Stimulated activated CD8-positive, alpha-beta memory T cell treated with anti-CD3 and anti-CD28 coated beads, Interleukin-7, amount 100 ng/mL, for 4 hours (primary cell): ENCODE measurements at regions not wholly inside any gene's neighbourhood (a gene's known extent, or its start where the extent isn't known, plus 50 kb on each side); places are given as distances from the start of the nearest gene placed in this dataset.
"Not testable (repeated sequence)": the region's sequence is repeated elsewhere in the genome, so short reads cannot be mapped to it uniquely, and the experiment has no call there.

Source experiments
- DNase-seq, 2 donors: peaks; one replicate each; pipeline ENCODE4 v3.0.0-alpha.2; 2020; ENCODE audit warnings: low read depth in 2 of 2

DNA sequence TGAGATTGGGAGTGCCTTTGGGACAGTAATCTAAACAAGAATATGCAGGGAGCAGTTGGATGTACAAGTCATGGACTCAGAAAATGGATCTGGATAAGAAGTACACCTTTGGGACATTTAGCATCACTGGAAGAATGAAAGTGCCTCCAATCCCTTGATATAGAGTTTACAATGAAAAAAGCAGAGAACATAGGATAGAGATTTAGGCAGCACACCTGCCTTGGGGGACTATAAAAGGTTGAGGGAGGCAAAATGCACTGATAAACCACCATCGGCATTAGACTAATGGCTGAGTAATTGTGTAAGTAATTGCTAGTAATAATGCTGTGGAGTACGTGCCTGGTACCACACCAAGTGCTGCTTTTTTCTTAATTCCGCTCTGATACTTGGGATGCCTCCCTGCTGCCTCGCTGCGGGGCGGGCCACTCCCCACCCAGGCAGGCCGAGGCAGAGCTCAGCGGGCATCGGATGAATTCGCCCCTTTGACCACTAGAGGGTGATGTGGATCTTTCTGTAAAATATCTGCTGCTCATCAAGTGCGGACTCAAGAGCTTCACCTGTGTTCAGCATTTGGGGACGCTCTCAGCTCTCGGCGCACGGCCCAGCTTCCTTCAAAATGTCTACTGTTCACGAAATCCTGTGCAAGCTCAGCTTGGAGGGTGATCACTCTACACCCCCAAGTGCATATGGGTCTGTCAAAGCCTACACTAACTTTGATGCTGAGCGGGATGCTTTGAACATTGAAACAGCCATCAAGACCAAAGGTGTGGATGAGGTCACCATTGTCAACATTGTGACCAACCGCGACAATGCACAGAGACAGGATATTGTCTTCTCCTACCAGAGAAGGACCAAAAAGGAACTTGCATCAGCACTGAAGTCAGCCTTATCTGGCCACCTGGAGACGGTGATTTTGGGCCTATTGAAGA is 99.9 kb downstream of the ANKRD18B start:
- DNase-seq = peak; percentile 37 to 38

DNA sequence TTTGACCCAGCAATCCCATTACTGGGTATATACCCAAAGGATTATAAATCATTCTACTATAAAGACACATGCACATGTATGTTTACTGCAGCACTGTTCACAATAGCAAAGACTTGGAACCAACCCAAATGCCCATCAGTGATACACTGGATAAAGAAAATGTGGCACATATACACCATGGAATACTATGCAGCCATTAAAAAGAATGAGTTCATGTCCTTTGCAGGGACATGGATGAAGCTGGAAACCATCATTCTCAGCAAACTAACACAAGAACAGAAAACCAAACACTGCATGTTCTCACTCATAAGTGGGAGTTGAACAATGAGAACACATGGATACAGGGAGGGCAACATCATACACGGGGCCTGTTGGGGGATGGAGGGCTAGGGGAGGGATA is 104.3 kb downstream of the ANKRD18B start:
- not testable (repeated sequence) for DNase-seq

DNA sequence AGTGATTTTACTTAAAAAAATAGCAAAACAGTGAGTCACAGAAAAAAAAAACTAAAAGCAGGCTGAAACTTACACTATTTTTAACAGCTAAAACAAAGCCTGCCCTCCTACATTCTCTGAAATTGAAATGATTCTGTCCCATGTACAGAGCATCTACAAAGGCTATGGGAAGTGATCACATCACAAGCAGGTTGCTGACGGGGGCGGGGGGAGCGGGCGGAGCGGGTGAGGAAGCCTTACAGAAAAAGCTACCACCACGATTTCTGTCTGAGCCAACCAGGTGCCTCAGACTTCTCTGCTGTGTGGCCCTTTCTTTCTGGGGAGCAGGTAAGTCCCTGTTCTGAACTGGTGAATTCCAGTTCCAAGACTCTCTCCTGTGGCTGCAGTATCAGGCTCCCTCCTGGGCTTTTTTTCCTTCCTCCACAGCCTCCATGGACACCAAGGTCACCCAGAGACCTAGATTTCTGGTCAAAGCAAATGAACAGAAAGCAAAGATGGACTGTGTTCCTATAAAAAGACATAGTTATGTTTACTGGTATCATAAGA is 104.9 kb downstream of the ANKRD18B start:
- DNase-seq = no peak

DNA sequence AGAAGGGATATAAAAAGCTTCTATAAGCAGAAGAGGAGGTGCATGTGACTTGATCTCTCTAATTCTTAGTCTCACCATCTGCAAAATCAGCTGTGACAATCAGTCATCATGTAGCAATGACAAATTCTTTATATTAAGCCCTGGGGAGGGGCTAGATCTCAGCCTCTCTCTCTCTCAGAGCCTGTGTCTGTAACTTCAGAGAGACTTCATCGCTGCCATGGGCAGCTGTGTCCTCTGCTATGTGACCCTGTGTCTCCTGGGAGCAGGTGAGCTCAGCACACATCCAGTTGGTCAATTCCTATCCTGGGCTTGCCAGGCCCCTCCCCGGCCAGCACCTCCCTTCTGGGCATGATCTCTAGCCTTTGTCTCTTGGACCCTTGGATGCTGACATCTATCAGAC is 109.6 kb downstream of the ANKRD18B start:
- no peak for DNase-seq

DNA sequence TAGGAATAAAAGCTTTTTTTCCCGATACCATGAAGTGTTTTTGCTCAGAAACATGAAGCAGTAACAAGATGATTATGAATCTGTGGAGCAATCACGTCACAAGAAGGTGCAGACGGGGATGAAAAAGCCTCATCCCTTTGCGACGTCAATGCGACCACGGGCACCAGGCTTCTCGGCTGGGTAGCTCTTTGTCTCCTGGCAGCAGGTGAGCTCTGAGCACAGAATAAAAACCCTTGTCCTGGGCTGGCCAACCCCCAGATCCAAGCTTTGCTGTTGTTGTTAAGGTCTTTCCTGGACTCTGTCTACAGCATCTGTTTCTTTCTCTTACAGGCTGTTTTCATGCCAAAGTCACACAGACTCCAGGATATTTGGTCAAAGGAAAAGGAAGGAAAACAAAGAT is 113.8 kb downstream of the ANKRD18B start:
- no peak for DNase-seq

DNA sequence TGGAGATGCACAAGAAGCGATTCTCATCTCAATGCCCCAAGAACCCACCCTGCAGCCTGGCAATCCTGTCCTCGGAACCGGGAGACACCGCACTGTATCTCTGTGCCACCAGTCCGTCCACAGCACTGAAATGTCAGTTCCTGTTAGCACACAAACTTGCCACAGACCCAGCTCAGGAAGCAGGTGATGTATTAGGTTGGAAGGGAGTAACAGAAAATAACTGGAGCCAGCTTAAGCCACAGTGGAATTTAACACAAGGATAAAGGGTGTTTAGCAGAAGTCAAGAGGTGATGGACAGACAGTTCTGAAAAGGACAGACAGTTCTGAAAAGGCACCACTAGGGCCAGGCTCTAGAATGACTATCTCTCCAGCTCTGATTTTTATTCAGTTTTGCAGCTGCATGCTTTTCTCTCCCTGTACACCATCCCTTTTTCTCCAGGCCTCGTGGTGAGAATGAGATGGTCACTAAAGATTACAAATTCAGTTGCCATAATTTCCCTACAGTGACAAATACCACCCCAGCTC is 114.4 kb downstream of the ANKRD18B start:
- DNase-seq = no peak

DNA sequence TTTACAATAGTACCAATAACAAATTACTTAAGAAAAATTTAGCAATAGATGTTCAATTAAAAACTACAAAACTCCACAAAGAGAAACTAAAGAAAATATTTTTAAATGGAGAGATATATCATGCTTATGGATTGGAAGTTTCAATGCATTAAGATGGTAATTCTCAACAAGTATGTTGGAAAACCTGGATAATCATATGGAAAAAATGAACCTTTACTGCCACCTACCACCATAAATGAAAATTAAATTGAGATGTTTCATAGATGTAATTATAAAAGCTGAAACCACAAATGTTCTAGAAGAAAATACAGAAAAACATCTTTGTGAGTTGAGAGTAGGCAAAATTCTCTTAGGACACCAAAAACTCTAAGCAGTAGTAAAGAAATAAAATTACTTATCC is 121.7 kb downstream of the ANKRD18B start:
- no peak for DNase-seq

DNA sequence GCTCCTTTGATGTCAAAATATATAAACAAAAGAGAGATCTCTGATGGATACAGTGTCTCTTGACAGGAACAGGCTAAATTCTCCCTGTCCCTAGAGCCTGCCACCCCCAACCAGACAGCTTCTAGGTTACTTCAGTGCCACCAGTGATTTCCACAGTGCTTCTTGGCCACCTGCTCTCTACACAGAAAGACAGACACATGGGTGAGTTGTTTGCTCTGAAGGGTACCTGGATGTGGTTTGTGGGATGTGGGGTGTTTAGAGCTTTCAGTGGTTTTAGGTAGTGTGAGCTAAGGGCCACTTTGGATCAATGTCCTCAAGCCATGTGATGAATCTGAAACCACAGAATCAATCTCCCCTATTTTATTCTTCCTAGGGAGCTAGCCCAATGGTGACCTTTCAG is 125.4 kb downstream of the ANKRD18B start:
- no peak for DNase-seq

DNA sequence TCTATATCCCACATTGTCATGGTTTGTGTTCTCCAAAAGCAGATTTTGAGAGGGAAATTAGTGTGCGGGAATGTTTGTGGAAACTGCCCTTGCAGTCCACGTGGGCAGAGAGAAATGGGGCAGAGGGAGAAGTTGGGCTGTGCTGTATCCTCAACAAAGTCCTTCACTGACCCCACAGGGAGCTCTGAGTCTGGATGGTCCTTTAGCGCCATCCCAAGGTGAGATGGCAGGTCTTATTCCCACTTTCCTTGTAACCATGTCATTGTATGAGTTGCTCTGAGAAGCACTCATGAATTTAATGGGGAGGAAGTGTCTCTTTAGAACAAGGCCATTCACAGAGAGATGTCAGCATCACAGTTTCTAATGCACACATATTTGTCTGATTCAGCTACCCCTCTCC is 127.1 kb downstream of the ANKRD18B start:
- no peak for DNase-seq

DNA sequence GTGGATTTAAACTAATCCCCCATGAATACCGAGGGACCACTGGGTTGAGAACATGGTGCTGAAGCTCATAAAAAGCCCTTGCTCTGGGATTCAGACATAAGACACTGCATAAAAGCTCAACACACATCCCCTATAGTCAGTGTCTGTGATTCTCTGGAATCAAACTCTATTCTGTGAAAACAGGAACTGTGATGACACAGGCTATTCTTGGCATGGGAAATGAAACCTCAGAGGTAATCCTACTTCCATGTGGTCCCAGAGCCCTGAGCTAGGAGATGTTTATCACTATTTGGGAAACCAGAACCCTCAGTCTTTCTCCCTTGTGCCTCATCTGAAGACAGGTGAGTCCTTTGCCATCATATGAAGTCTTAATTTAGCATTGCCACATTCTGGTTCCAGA is 135.4 kb upstream of the PRSS3 start:
- no peak for DNase-seq

DNA sequence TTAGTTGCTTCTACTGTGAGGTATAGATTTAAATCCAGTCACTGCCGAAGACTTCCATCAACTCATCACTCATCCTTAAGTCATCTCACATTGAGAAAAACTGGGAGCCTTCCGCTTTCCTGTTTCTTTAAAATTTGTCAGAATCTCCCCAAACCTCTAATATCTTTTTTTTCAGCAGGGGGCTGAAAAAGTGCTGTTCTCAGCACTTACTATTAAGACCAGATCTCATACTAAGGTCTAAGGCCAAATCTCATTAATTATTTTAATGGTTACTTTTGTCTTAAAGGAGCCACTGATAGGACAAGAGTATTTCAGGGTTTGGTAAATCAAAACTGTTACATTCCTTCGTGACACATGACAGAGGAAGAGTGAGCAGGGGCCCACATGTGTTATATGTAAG is 134.6 kb upstream of the PRSS3 start:
- DNase-seq = no peak

DNA sequence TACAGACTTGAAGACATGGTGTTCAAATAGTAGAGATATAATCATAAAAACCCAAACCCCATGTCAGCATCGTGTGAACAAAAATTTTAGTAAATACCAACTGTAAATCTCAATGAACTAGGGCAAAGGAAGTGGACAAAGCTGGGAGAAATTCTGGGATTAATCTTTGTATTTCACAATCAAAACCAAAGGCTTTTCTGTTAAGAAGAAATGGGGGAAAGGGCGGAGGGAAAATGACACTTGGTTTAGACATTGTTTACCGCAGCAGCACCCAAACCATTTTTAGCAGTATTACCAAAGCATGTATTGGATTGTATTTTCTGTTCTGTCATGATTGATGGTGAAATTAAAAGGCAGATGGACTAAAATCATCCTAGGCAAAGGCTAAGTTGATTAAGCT is 134.2 kb upstream of the PRSS3 start:
- DNase-seq = no peak

DNA sequence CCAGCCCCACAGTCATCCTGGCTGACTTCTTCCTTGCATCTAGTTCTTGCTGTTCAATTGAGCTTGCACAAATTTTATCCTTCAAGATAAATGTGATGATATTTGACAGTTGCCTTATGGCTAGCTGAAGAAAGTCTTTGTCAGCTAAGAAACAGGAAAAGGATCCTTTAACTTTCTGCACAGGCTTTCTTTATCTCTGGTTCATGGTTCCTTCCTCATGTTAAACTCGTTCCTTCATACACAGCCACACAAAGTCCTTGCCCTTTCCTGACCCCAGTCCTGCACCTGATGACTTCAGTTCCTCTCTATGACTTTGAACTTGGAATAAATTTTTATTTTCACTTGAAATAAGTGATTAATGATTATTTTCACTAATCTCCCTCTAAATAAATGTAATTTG is 132.5 kb upstream of the PRSS3 start:
- DNase-seq = no peak

DNA sequence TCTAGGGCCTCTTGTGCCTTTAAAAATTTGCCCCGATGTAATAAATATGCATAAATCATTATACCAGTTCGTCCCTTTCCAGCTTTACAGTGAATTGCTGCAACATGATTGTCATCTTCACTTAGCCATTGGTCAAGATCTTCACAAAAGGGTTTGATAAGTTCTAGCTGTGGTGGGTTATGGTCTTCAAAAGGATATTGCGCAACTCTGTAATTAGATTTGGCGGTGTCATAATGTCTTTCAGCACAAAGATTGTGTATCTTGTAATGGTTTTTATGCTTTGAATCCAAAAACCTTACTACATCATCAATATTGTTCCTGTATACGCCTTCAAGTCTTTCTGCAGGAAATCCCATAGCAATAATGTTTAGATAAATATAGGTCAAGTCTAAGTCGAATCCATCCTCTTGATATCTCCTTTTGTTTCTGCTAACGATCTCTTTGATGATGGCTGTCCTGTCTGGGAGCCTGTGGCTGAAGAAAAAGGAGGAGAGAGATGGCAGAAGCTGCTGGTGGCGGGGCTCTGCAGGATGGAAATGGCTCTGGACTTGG is 119.1 kb upstream of the PRSS3 start:
- DNase-seq = not testable (repeated sequence)

DNA sequence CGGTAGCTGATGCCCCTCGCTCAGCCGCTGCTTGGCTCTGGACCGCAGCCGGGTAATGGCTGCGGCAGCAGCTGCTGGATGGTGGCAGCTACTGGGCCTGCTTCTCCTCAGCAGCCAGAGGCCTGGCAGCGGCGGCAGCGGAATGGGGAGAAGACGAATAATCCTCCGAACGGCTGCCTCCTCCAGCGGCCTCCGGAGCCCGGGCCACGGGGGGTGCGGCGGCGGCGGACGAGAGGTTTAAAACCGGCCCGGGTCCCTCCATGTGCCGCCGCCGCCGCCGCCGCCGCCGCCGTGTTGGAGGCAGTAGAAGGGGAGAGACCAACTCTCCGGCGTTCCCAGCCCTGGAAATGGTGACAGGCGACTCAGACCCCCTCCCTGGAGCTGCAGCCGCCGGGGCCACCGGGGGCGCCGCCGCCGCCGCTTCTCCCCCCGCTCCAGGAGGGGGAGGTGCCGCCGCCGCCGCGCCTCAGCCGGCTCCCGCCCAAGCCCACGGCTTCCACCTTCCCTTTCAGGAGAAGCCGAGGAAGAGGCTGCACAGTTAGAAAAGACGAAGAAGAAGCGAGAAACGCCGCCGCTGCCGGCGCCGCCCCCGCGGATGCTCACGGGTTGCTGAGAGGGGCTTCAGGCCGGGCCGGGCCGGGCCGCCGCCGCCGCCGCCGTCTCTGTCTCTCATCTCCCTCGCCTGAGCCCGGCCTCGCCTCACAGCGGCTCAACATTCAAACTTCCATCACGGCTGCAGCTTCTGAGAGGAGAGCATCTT is 118.4 kb upstream of the PRSS3 start:
- peak in 1 of 2 donors; percentile 2 for DNase-seq

DNA sequence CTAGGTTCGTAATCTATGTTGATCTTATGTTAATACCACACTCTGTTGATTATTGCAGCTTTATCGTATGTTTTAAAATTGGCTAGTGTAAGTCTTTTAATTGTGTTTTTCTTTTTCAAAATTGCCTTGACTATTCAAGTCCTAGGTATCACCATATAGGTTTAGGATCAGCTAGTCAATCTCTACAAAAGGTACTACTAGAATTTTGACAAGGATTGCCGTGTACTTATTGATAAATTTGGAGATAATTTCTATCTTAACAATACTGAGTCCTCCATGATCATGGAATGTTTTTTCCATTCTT is 117.9 kb upstream of the PRSS3 start:
- no peak for DNase-seq

DNA sequence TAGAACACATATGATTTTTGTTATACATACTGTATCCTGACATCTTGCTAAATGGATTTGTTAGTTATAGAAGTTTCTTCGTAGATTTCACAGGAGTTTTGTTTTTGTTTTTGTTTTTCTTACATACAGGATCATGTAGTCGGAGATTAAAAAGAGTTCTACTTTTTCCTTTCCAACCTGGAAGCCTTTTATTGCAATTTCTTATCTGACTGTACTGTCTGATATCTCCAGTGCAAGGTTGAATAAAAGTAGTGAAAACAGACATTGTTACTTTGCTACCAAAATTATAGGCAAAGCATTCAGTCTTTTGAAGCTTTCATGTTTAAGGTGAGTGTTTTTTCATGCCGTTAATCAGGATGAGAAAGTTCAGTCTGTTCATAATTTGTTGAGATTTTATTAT is 117.4 kb upstream of the PRSS3 start:
- no peak for DNase-seq

DNA sequence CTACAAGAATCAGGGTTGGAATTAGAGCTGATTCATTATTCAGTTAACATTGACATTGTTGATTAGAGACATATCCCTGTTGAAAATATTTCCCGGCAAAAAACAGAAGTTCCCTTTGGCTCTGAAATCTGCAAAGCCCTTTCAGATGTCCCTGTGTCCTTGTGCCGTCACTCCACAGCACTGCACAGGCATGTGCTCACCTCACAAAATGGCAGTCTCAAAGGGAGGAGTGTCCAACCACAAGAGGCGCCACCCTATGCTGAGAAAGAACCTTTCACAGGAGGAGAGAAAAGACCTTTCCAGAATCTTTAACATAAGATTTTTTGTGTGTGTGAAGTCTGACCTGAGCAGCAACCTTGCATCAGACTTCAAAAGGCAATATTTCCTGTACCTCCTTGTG is 112.8 kb upstream of the PRSS3 start:
- no peak for DNase-seq

DNA sequence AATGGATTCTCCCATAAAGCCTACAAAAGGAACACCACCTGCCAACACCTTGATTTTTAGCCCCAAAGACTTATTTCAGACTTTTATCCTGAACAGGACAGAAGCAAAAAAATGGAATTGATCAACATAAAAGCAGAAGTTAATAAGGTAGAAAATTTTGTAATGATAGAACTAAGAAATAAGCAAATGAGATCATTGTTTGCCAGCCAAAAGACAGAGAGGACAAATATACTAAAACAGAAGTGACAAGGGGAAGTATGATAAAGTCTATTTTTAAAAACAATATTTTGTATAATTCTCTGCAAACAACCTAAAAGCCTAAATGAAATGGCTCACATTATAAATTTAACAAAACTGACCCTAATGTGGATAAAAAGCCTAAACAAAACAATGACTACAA is 110.5 kb upstream of the PRSS3 start:
- DNase-seq = no peak

DNA sequence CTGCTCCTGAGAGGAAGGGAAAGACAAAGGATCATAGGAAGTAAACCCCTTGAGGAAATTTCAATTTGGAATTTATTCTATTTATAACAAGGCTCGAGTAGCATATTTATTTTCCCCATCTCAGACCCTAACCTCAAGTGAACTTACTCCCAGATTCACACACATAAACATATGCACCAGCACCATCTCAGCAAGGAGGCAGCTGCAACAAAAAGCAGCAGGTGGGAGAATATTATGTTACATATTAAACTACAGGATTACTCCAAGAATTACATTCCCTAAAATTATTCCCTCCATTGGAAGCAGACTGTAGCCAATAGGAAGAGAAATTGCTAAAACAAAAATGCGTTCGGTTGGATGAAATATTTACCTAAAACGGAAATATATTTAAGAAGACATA is 108.4 kb upstream of the PRSS3 start:
- DNase-seq = no peak

DNA sequence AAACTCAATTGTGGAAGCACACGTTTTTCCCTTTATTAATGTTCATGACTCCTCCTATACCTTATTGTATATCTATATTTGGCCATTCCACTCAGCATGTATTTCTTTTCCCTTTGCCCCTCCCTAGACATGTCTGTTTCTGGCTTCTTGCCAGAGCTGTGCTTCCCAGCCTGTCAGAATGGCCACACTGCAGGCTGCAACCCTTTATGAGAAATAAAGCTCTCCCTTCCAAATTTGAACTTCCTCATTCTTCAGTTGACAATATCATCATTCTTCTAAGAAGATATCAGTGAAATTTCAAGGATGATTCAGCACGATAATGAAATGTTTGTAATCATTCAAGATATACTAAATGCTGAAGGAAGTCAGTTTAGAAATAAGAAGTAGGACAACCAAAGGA is 107.6 kb upstream of the PRSS3 start:
- DNase-seq = no peak

DNA sequence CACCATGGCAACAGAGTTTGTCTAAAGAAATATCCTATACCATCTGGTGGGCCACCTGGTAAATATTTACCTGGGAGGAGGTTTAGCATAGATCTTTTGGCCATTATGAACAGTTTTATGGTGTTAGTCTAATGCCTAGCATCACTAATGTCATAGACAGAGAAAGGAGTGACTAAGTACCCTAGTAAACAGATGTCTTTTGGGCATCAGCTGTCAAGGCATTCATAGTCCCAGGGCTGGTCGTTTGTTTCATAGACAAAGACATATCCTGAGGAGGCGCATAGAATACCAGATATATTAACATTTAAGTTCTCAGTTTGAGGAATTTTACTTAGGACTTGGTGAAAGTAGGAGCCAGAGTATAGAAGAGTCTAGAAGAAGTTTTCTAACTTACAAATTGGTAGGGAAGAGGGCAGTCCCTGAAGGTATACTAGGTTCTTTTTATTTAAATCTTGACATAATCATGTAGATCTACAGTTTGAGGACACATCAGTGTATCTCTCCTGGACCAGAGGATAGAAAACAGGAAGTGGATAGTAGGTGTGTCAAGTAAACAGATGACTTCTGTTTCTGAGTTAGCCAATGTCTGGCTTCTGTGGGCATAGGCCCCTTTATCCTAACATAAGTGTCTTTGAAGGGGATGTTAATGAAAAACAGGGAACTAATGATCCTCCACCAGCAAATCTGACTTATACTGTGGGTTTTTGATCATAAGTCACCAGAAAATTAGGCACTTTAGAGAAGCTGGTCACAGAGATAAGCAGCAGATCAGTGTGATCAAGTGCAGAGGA is 105.0 kb upstream of the PRSS3 start:
- no peak for DNase-seq
